SK-N-SH treated with all-trans-retinoic acid at 6 μM for 48 hours (cell line): ENCODE measurements at regions not wholly inside any gene's neighbourhood (a gene's known extent, or its start where the extent isn't known, plus 50 kb on each side); places are given as distances from the start of the nearest gene placed in this dataset.

Experiments used
- ATAC-seq: fragments of 200-7000 bp; cut with Tn5 transposase; 3 replicates; pipeline ENCODE4 v1.9.1; 2020; ENCODE audit warnings: mild to moderate bottlenecking, moderate library complexity
- ARNTL ChIP-seq: fragments of 450-650 bp; formaldehyde crosslinking; IDR thresholded peaks from 2 replicates; pipeline ENCODE4 v1.5.0; 2020; ENCODE audit warnings: low read depth, mild to moderate bottlenecking, moderate library complexity, borderline replicate concordance
- BACH2 ChIP-seq: fragments of 250-450 bp; sonication (Bioruptor Pico); IDR thresholded peaks from 2 replicates; pipeline ENCODE4 v1.9.0; 2021; ENCODE audit warnings: mild to moderate bottlenecking, borderline replicate concordance
- CREB5 ChIP-seq: fragments of 250-450 bp; sonication (Bioruptor Pico); IDR thresholded peaks from 2 replicates; pipeline ENCODE4 v1.5.1; 2020; ENCODE audit warnings: low read depth, mild to moderate bottlenecking, moderate library complexity
- CSRNP3 ChIP-seq: fragments of 250-450 bp; sonication (Bioruptor Pico); IDR thresholded peaks from 2 replicates; pipeline ENCODE4 v1.5.1; 2021; ENCODE audit warnings: mild to moderate bottlenecking, moderate library complexity
- ESRRG ChIP-seq: fragments of 250-450 bp; sonication (Bioruptor Pico); IDR thresholded peaks from 2 replicates; pipeline ENCODE4 v1.6.1; 2021; ENCODE audit warnings: mild to moderate bottlenecking
- GLIS3 ChIP-seq: fragments of 250-450 bp; sonication (Bioruptor Pico); IDR thresholded peaks from 2 replicates; pipeline ENCODE4 v1.5.0; 2020; ENCODE audit warnings: mild to moderate bottlenecking, moderate library complexity
- OSR1 ChIP-seq: fragments of 250-450 bp; sonication (Bioruptor Pico); IDR thresholded peaks from 2 replicates; pipeline ENCODE4 v1.8.0; 2022; ENCODE audit warnings: moderate library complexity, mild to moderate bottlenecking, inconsistent platforms
- PATZ1 ChIP-seq: fragments of 250-450 bp; sonication (Bioruptor Pico); IDR thresholded peaks from 2 replicates; pipeline ENCODE4 v1.8.0; 2020; ENCODE audit warnings: mild to moderate bottlenecking, moderate library complexity, borderline replicate concordance
- POU6F1 ChIP-seq: fragments of 250-450 bp; sonication (Bioruptor Pico); IDR thresholded peaks from 2 replicates; pipeline ENCODE4 v1.8.0; 2021; ENCODE audit warnings: low read depth, mild to moderate bottlenecking, moderate library complexity, borderline replicate concordance
- PPARA ChIP-seq: fragments of 250-450 bp; sonication (Bioruptor Pico); IDR thresholded peaks from 2 replicates; pipeline ENCODE4 v1.5.0; 2020; ENCODE audit warnings: mild to moderate bottlenecking, borderline replicate concordance
- RARB ChIP-seq: fragments of 250-450 bp; sonication (Bioruptor Pico); IDR thresholded peaks from 2 replicates; pipeline ENCODE4 v1.8.0; 2021; ENCODE audit warnings: mild to moderate bottlenecking, moderate library complexity
- SNAI2 ChIP-seq: fragments of 250-450 bp; sonication (Bioruptor Pico); IDR thresholded peaks from 2 replicates; pipeline ENCODE4 v1.5.0; 2020; ENCODE audit warnings: mild to moderate bottlenecking, moderate library complexity
- TCF4 ChIP-seq: fragments of 250-450 bp; sonication (Bioruptor Pico); IDR thresholded peaks from 2 replicates; pipeline ENCODE4 v1.8.0; 2021; ENCODE audit warnings: mild to moderate bottlenecking, moderate library complexity, borderline replicate concordance
- TOX ChIP-seq: fragments of 250-450 bp; sonication (Bioruptor Pico); IDR thresholded peaks from 2 replicates; pipeline ENCODE4 v1.8.0; 2021; ENCODE audit warnings: mild to moderate bottlenecking, moderate library complexity, borderline replicate concordance
- ZC3H10 ChIP-seq: fragments of 250-450 bp; sonication (Bioruptor Pico); IDR thresholded peaks from 2 replicates; pipeline ENCODE4 v1.5.1; 2021; ENCODE audit warnings: mild to moderate bottlenecking, moderate library complexity
- ZFP30 ChIP-seq: fragments of 450-650 bp; formaldehyde crosslinking; IDR thresholded peaks from 2 replicates; pipeline ENCODE4 v1.5.0; 2022; ENCODE audit warnings: mild to moderate bottlenecking, moderate library complexity
- ZNF565 ChIP-seq: fragments of 450-650 bp; formaldehyde crosslinking; conservative IDR thresholded peaks from 2 replicates; pipeline ENCODE4 v1.5.0; 2020; ENCODE audit warnings: low read depth, mild to moderate bottlenecking, moderate library complexity
- ZNF70 ChIP-seq: fragments of 450-650 bp; formaldehyde crosslinking; IDR thresholded peaks from 2 replicates; pipeline ENCODE4 v1.5.0; 2020; ENCODE audit warnings: mild to moderate bottlenecking, moderate library complexity
- ZNF8 ChIP-seq: fragments of 450-650 bp; formaldehyde crosslinking; IDR thresholded peaks from 2 replicates; pipeline ENCODE4 v1.5.0; 2020; ENCODE audit warnings: mild to moderate bottlenecking, moderate library complexity

GRCh38 chr6:26180346-26180745, 93.1 kb downstream of the HFE start:
- no peak for TF ChIP-seq ZNF70 (CRISPR knock-in tag)

GRCh38 chr6:26183237-26183580, 96.0 kb downstream of the HFE start:
- ATAC-seq = peak; percentile 37
- TF ChIP-seq TCF4 (CRISPR knock-in tag) (no peak), SNAI2 (CRISPR knock-in tag) (no peak), ESRRG (CRISPR knock-in tag) (no peak), POU6F1 (CRISPR knock-in tag) (no peak), RARB (CRISPR knock-in tag) (no peak), CSRNP3 (CRISPR knock-in tag) (no peak), ZNF565 (CRISPR knock-in tag) (no peak), PATZ1 (no peak), CREB5 (CRISPR knock-in tag) (no peak), ZC3H10 (CRISPR knock-in tag) (no peak), TOX (CRISPR knock-in tag) (no peak), PPARA (no peak), GLIS3 (CRISPR knock-in tag) (no peak), OSR1 (CRISPR knock-in tag) (no peak), ZNF8 (CRISPR knock-in tag) (no peak), ARNTL (CRISPR knock-in tag) (no peak), BACH2 (CRISPR knock-in tag) (no peak), ZFP30 (CRISPR knock-in tag) (no peak)

More at GRCh38 chr6:26180346-26180745, 93.1 kb downstream of the HFE start:
- no peak for ATAC-seq

- ATAC-seq = peak; percentile 90
- no peak for TF ChIP-seq ESRRG (CRISPR knock-in tag)
- TF ChIP-seq OSR1 (CRISPR knock-in tag) = no peak
Measured at GRCh38 chr6:26183581-26184366, 96.5 kb downstream of the HFE start.

- no peak for TF ChIP-seq TCF4 (CRISPR knock-in tag)
- TF ChIP-seq GLIS3 (CRISPR knock-in tag) = no peak
- TF ChIP-seq CSRNP3 (CRISPR knock-in tag) = no peak
- ATAC-seq = no peak
Measured at GRCh38 chr6:26184367-26184891, 97.2 kb downstream of the HFE start.
